ENCODE measurements at regions not wholly inside any gene's neighbourhood (a gene's known extent, or its start where the extent isn't known, plus 50 kb on each side); places are given as distances from the start of the nearest gene placed in this dataset.

- TF ChIP-seq, protein P1, sequence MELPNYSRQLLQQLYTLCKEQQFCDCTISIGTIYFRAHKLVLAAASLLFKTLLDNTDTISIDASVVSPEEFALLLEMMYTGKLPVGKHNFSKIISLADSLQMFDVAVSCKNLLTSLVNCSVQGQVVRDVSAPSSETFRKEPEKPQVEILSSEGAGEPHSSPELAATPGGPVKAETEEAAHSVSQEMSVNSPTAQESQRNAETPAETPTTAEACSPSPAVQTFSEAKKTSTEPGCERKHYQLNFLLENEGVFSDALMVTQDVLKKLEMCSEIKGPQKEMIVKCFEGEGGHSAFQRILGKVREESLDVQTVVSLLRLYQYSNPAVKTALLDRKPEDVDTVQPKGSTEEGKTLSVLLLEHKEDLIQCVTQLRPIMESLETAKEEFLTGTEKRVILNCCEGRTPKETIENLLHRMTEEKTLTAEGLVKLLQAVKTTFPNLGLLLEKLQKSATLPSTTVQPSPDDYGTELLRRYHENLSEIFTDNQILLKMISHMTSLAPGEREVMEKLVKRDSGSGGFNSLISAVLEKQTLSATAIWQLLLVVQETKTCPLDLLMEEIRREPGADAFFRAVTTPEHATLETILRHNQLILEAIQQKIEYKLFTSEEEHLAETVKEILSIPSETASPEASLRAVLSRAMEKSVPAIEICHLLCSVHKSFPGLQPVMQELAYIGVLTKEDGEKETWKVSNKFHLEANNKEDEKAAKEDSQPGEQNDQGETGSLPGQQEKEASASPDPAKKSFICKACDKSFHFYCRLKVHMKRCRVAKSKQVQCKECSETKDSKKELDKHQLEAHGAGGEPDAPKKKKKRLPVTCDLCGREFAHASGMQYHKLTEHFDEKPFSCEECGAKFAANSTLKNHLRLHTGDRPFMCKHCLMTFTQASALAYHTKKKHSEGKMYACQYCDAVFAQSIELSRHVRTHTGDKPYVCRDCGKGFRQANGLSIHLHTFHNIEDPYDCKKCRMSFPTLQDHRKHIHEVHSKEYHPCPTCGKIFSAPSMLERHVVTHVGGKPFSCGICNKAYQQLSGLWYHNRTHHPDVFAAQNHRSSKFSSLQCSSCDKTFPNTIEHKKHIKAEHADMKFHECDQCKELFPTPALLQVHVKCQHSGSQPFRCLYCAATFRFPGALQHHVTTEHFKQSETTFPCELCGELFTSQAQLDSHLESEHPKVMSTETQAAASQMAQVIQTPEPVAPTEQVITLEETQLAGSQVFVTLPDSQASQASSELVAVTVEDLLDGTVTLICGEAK (IDR thresholded peaks at IDR 0.05), result no peak
- TF ChIP-seq, protein P1 (CRISPR knock-in tag; IDR thresholded peaks at IDR 0.05), result no peak
- TF ChIP-seq CHD2 (IDR thresholded peaks at IDR 0.05; ENCODE audit: low read depth, low read length) (no peak), ZNF263 (CRISPR knock-in tag; IDR thresholded peaks at IDR 0.05) (no peak), ZNF260 (CRISPR knock-in tag; IDR thresholded peaks at IDR 0.05; ENCODE audit: borderline replicate concordance, low read depth) (no peak), GTF2F1 (IDR thresholded peaks at IDR 0.05; ENCODE audit: low read length) (no peak), XRCC5 (optimal IDR thresholded peaks at IDR 0.05; ENCODE audit: low read length) (no peak), TARDBP (CRISPR knock-in tag; IDR thresholded peaks at IDR 0.05) (no peak), TAF1 (CRISPR knock-in tag; IDR thresholded peaks at IDR 0.05) (no peak), BHLHE40 (IDR thresholded peaks at IDR 0.05; ENCODE audit: low read length) (no peak)
- TF ChIP-seq, protein P2, sequence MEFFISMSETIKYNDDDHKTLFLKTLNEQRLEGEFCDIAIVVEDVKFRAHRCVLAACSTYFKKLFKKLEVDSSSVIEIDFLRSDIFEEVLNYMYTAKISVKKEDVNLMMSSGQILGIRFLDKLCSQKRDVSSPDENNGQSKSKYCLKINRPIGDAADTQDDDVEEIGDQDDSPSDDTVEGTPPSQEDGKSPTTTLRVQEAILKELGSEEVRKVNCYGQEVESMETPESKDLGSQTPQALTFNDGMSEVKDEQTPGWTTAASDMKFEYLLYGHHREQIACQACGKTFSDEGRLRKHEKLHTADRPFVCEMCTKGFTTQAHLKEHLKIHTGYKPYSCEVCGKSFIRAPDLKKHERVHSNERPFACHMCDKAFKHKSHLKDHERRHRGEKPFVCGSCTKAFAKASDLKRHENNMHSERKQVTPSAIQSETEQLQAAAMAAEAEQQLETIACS (CRISPR knock-in tag; IDR thresholded peaks at IDR 0.05), result no peak
Observed at GRCh38 chr4:67396008-67396407, 149.3 kb downstream of the CENPC start.

All from HepG2 (cell line).